H1 (cell line): ENCODE measurements at regions not wholly inside any gene's neighbourhood (a gene's known extent, or its start where the extent isn't known, plus 50 kb on each side); places are given as distances from the start of the nearest gene placed in this dataset.
A peak's percentile ranks its signal among the peaks of the same experiment; 100 is the strongest.

Source experiments
- CEBPB ChIP-seq: IDR thresholded peaks from 2 replicates; pipeline ENCODE4 v1.6.1; 2012; ENCODE audit warnings: low read depth, low read length
- CHD7 ChIP-seq: fragments of 300-600 bp; sonication (generic); IDR thresholded peaks from 2 replicates; pipeline ENCODE4 v1.7.1; 2012; ENCODE audit warnings: low read length, moderate library complexity, mild to moderate bottlenecking, inconsistent platforms; ENCODE audit not compliant: insufficient replicate concordance
- CREB1 ChIP-seq: IDR thresholded peaks from 2 replicates; pipeline ENCODE4 v1.6.1; 2012; ENCODE audit warnings: inconsistent platforms
- EZH2 ChIP-seq: fragments of 200-600 bp; sonication (generic); IDR thresholded peaks from 2 replicates; pipeline ENCODE4 v1.7.1; 2012; ENCODE audit warnings: low read depth, mild to moderate bottlenecking, moderate library complexity, low read length, inconsistent platforms; ENCODE audit not compliant: severe bottlenecking
- MAX ChIP-seq: IDR thresholded peaks from 2 replicates; pipeline ENCODE4 v1.6.1; 2012; ENCODE audit warnings: inconsistent platforms
- POLR2A ChIP-seq, 2 experiments: IDR thresholded peaks; 1 replicate in 1 of 2; 2 replicates in 1 of 2; pipeline ENCODE4 v1.6.1; 2011; ENCODE audit warnings: low read depth in 2 of 2, low read length in 2 of 2, mild to moderate bottlenecking in 2 of 2; ENCODE audit errors: control extremely low read depth in 1 of 2
- POU5F1 ChIP-seq: IDR thresholded peaks from 2 replicates; pipeline ENCODE4 v1.6.1; 2011; ENCODE audit warnings: low read depth, mild to moderate bottlenecking, low read length, moderate library complexity
- RNF2 ChIP-seq: fragments of 200-900, 300-1000 bp; sonication (generic); IDR thresholded peaks from 2 replicates; pipeline ENCODE4 v1.7.1; 2016; ENCODE audit warnings: borderline replicate concordance, low read depth, mild to moderate bottlenecking, antibody characterized with exemption, low read length; ENCODE audit not compliant: poor library complexity, severe bottlenecking; ENCODE audit errors: missing control alignments
- TCF12 ChIP-seq: IDR thresholded peaks from 2 replicates; pipeline ENCODE4 v1.6.1; 2011; ENCODE audit warnings: low read depth, mild to moderate bottlenecking, low read length

GRCh38 chr2:45168711-45169338 lies 159.6 kb upstream of the SIX2 start (continued):
- TF ChIP-seq MAX (peak; percentile 72), CEBPB (no peak), TCF12 (no peak), CHD7 (no peak), POU5F1 (no peak), EZH2 (peak; percentile 85), POLR2A (IDR thresholded peaks at IDR 0.05; ENCODE audit: control extremely low read depth in 1 of 2, low read depth in 2 of 2, low read length in 2 of 2) (no peak), CREB1 (no peak), RNF2 (peak; percentile 75)
